Activated B cell treated with CpG ODN at 0.5 μM for 24 hours (primary cell): ENCODE measurements at regions not wholly inside any gene's neighbourhood (a gene's known extent, or its start where the extent isn't known, plus 50 kb on each side); places are given as distances from the start of the nearest gene placed in this dataset.

Source experiments
- ATAC-seq: fragments of 200-7000 bp; cut with Tn5 transposase; one replicate; pipeline ENCODE4 v1.10.0; 2021; ENCODE audit warnings: low read depth, mild to moderate bottlenecking, moderate library complexity
- CTCF ChIA-PET: fragments of 350-600 bp; sonication (Branson Sonifier 250); formaldehyde crosslinking; loops from one replicate; lab custom pipeline; 2021; ENCODE audit warnings: antibody characterized with exemption; lab: Charles Lee
- POLR2A ChIA-PET: fragments of 350-600 bp; sonication (Branson Sonifier 250); formaldehyde crosslinking; loops from one replicate; lab custom pipeline; 2021; ENCODE audit warnings: antibody characterized with exemption; lab: Charles Lee
- DNase-seq: peaks from one replicate; pipeline ENCODE4 v3.0.0; 2022
- H3K27ac Mint-ChIP-seq: one replicate; pipeline ENCODE4 v1.8.0; 2020; ENCODE audit warnings: mixed read lengths
- H3K27me3 Mint-ChIP-seq: one replicate; pipeline ENCODE4 v1.8.0; 2021; ENCODE audit warnings: mixed read lengths
- H3K36me3 Mint-ChIP-seq: one replicate; pipeline ENCODE4 v1.8.0; 2021; ENCODE audit warnings: low read depth, mixed read lengths
- H3K4me1 Mint-ChIP-seq: one replicate; pipeline ENCODE4 v1.8.0; 2021; ENCODE audit warnings: mixed read lengths
- H3K4me3 Mint-ChIP-seq: one replicate; pipeline ENCODE4 v1.8.0; 2020; ENCODE audit warnings: mild to moderate bottlenecking, mixed read lengths
- H3K9me3 Mint-ChIP-seq: one replicate; pipeline ENCODE4 v1.8.0; 2020; ENCODE audit warnings: mixed read lengths
- CTCF ChIP-seq: fragments of 200-600 bp; IDR thresholded peaks from one replicate; pipeline ENCODE4 v1.8.0; 2022; ENCODE audit warnings: antibody characterized with exemption, mild to moderate bottlenecking
- intact Hi-C: fragments of 100-400 bp; cut with micrococcal nuclease; formaldehyde crosslinking; loops from one replicate; pipeline ENCODE4 v1.15.1; 2024

- H3K27me3 Mint-ChIP-seq = peaks cover 3% of the 10 kb centered on the region
- intact Hi-C loops = no loop called here
- no peak overlapping the region for H3K4me3 Mint-ChIP-seq
- H3K9me3 Mint-ChIP-seq = no peaks in the 10 kb centered on the region
- no peak for TF ChIP-seq CTCF
- ChIA-PET POLR2A (no interaction called here), CTCF (no interaction called here)
- DNase-seq (no peak), ATAC-seq (no peak)
- no peaks in the 10 kb centered on the region for H3K4me1 Mint-ChIP-seq
- no peak overlapping the region for H3K27ac Mint-ChIP-seq
- H3K36me3 Mint-ChIP-seq = no peaks in the 10 kb centered on the region
Measured at GRCh38 chr10:111996103-111996502, 187.5 kb downstream of the GPAM start.

GRCh38 chr10:111998728-111999127 is 184.8 kb downstream of the GPAM start:
- H3K4me3 Mint-ChIP-seq = no peak overlapping the region
- ChIA-PET CTCF (no interaction called here), POLR2A (no interaction called here)
- no peak for ATAC-seq
- no peaks in the 10 kb centered on the region for H3K36me3 Mint-ChIP-seq
- H3K27me3 Mint-ChIP-seq = peaks cover 3% of the 10 kb centered on the region
- H3K27ac Mint-ChIP-seq = no peak overlapping the region
- H3K4me1 Mint-ChIP-seq = no peaks in the 10 kb centered on the region
- intact Hi-C loops = no loop called here
- no peak for DNase-seq
- TF ChIP-seq CTCF = no peak
- no peaks in the 10 kb centered on the region for H3K9me3 Mint-ChIP-seq

GRCh38 chr10:111999205-111999914 is 184.2 kb downstream of the GPAM start:
- H3K27me3 Mint-ChIP-seq = peaks cover 3% of the 10 kb centered on the region
- intact Hi-C loops = no loop called here
- ChIA-PET CTCF (no interaction called here), POLR2A (no interaction called here)
- TF ChIP-seq CTCF = no peak
- H3K36me3 Mint-ChIP-seq = no peaks in the 10 kb centered on the region
- DNase-seq (no peak), ATAC-seq (no peak)
- H3K9me3 Mint-ChIP-seq = no peaks in the 10 kb centered on the region
- no peaks in the 10 kb centered on the region for H3K4me1 Mint-ChIP-seq
- H3K4me3 Mint-ChIP-seq = no peak overlapping the region
- no peak overlapping the region for H3K27ac Mint-ChIP-seq

GRCh38 chr10:111999915-112000302 is 183.7 kb downstream of the GPAM start:
- Mint-ChIP-seq H3K27me3 (peaks cover 3% of the 10 kb centered on the region), H3K4me3 (no peak overlapping the region), H3K36me3 (no peaks in the 10 kb centered on the region), H3K27ac (no peak overlapping the region), H3K4me1 (no peaks in the 10 kb centered on the region), H3K9me3 (no peaks in the 10 kb centered on the region)
- TF ChIP-seq CTCF = no peak
- CTCF ChIA-PET = no interaction called here
- ATAC-seq (no peak), DNase-seq (no peak)
- intact Hi-C loops = no loop called here
- POLR2A ChIA-PET = no interaction called here

- ATAC-seq (no peak), DNase-seq (no peak)
- Mint-ChIP-seq H3K27ac (no peak overlapping the region), H3K27me3 (peaks cover 3% of the 10 kb centered on the region), H3K9me3 (no peaks in the 10 kb centered on the region), H3K4me3 (no peak overlapping the region), H3K36me3 (no peaks in the 10 kb centered on the region), H3K4me1 (no peaks in the 10 kb centered on the region)
- POLR2A ChIA-PET = no interaction called here
- TF ChIP-seq CTCF = no peak
- CTCF ChIA-PET = no interaction called here
- intact Hi-C loops = no loop called here
Measured at GRCh38 chr10:112000466-112000865, 183.1 kb downstream of the GPAM start.
